ENCODE measurements at regions not wholly inside any gene's neighbourhood (a gene's known extent, or its start where the extent isn't known, plus 50 kb on each side); places are given as distances from the start of the nearest gene placed in this dataset.

- no peak for DNase-seq (ENCODE audit: low read depth in 1 of 2, low spot score in 1 of 2)
Measured at GRCh38 chr4:114527170-114527569, 71.4 kb upstream of the UGT8 start.

- no peak for DNase-seq (ENCODE audit: low read depth in 1 of 2, low spot score in 1 of 2)
Measured at GRCh38 chr4:114527637-114528036, 71.0 kb upstream of the UGT8 start.

GRCh38 chr4:114535725-114536124 is 62.9 kb upstream of the UGT8 start:
- DNase-seq (ENCODE audit: low read depth in 1 of 2, low spot score in 1 of 2) = no peak

- DNase-seq (ENCODE audit: low read depth in 1 of 2, low spot score in 1 of 2) = no peak
Measured at GRCh38 chr4:114537352-114537751, 61.3 kb upstream of the UGT8 start.

GRCh38 chr4:114538012-114538617 is 60.5 kb upstream of the UGT8 start:
- DNase-seq (ENCODE audit: low read depth in 1 of 2, low spot score in 1 of 2) = no peak

GRCh38 chr4:114539985-114540384 is 58.6 kb upstream of the UGT8 start:
- no peak for DNase-seq (ENCODE audit: low read depth in 1 of 2, low spot score in 1 of 2)

- no peak for DNase-seq (ENCODE audit: low read depth in 1 of 2, low spot score in 1 of 2)
Measured at GRCh38 chr4:114547340-114548134, 51.1 kb upstream of the UGT8 start.

Data from stimulated activated CD4-positive, alpha-beta T cell treated with anti-CD3 and anti-CD28 coated beads, Interleukin-15, amount 100 ng/mL, for 1 hour (primary cell).